GM18498 (cell line): ENCODE measurements at regions not wholly inside any gene's neighbourhood (a gene's known extent, or its start where the extent isn't known, plus 50 kb on each side); places are given as distances from the start of the nearest gene placed in this dataset.

Experiments used
- ATAC-seq: cut with Tn5 transposase; IDR thresholded peaks from one replicate; pipeline ENCODE4 v1.9.1; 2021; ENCODE audit warnings: mild to moderate bottlenecking, moderate library complexity; ENCODE audit not compliant: unreplicated experiment

GRCh38 chr4:176843710-176844109, 51.0 kb upstream of the VEGFC start:
- no peak for ATAC-seq

DNA sequence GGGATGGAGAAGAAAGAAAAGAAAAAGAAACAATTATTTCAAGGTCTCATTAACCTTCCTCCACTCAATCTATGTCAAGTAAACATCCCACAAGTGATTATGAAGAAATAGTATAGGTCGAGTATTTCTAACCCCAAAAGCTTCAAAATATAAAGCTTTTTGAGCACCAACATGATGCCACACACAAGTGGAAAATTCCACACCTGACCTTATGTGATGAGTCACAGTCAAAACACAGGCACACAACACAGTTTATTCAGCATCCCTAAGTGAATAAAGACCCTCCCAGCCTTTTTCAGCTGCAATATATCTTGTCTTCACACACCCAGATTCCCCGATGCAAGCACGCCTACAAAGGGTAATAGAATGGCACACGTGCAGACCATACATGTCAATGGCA, 51.7 kb upstream of the VEGFC start:
- no peak for ATAC-seq

- ATAC-seq = no peak
Observed at GRCh38 chr4:176845636-176846035, 52.9 kb upstream of the VEGFC start.

DNA sequence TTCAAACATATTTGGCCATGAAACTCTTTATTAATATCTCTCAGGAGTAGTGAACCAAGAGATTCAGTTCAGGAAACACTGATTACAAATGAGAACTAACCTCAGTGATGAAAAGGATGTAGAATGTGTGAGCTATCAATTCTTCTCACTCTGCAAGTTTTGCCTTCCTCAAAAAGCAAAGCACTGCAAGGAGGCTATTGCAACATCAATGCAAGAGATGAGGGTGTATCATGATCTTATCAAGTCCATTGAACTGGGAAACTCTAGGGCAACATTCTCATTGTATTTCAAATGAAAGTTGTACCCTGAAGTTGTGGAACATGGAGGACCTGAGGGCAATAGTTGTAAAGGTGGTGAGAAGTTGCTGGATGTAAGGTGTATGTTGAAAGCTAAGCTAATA, 56.4 kb upstream of the VEGFC start:
- no peak for ATAC-seq

GRCh38 chr4:176850436-176850835, 57.7 kb upstream of the VEGFC start:
- ATAC-seq = no peak

DNA sequence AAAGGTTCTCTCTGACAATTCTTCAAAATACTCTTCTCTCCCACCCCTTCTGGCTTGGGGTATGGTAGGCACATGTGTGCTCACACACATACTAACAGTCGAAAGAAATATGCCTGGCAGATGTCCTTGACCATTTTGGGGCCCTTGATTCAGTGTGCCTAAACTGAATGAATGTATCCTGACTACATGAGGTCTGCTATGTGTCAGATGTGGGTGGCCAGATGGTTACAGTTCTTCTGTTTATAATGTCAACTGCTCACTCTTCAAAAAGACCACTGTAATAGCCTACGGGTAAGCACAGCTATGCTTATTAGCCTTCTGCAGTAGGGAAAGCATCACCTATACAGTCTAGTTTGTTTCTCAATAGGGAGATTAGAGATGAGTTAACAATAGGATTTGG, 63.7 kb upstream of the VEGFC start:
- ATAC-seq = no peak

DNA sequence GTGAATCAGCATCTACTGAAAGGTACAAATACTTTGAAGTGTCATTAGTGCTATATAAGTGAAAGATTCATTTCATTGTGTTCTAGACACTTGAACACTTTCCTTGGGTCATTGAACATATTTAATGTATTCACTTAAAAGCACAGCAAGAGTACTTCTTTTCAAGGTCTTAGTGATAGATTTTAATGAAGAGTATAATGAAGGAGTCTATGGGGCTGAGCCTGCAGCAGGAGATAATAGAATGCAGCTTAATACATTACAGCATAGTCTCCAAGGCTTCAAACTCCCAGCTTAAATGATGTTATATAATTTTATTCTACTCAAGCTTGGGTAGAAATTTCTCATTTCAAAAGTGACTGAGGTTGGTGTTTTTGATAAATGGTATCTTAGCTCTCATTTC, 66.1 kb upstream of the VEGFC start:
- no peak for ATAC-seq

DNA sequence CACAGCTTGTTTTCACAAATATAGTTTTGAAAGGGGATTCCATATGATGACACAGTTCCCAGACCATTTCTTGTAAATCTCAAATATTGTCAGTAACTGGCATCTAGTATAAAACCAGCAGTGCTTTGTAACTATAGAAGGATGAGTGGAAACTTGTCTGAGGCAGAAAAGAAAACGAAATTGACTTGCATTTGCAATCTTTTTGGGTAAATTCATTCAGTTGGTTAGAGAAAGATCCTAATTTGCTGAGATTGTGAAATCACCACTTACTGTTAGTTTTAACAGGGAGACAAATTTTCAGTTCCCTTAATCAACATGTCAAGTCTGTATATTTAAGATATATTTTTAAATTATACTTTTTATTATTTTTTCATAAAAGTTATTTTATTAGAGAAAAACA, 71.5 kb upstream of the VEGFC start:
- ATAC-seq = no peak

DNA sequence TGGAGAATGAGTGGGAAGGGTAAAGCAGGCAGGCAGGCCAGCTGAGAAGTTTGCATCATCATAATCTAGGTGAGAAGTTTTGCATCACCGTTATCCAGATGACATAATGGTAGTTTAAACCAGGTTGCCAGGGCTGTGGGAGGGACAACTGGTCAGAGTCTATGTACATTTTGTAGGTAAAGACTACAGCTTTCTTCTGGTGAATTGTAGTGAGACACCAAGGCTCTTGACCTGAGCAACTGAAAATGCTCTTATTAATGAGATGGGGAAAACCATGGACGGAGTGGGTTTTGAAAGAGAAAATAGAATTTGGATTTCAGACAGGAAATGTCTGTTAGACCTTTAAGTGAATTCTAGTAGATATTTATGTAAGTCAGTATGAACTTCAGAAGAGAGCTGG, 76.0 kb upstream of the VEGFC start:
- no peak for ATAC-seq

DNA sequence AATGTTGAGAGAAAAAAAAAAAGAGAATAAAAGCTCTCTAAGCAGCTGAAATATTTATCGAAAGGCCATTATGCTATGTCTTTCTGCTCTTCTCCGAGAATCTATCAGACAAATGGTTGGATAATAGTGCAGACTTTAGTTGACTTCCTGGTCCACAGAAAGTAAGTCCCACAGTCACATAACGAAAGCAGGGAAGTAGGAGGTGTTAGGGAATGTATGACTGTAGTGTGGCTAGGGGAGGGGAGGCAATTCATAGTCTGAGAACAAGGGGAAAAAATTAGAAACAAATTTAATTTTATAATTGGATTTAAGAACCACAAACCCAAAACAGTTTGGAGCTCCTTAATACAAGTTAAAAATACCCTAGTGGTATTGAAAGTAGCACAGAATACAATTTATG, 79.7 kb upstream of the VEGFC start:
- no peak for ATAC-seq

DNA sequence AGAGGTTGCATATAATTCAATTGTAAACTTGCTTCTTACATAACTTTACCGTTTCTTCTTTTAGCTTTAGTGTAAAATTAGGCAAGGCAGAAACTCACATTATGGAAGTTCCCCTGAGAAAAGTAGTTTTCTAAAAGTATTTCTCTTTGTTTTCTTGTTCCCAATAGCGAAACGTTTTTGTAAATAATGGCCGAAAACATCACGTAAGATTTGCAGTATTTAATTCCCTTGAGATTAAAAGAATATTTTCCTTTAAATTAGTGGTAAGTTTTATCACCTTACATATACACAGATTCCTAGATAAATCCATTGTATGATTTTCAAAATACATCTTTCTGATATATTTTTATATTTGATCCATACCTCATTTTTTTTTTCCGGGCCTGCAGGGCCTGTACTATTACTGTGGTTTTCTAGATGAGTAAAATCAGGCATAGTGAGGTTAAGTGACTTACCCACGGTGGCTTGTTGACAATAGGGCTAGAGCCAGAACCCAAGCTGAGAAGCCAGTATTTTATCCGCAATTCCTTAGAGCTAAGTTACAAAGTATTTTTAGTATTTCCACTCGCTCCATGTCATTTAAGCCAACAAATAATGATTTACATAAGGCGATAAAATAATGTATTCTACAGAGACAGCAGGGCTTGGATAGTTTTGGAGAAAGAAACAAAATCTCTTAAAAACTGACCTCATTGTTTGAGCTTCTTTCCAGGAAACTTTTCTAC, 82.2 kb upstream of the VEGFC start:
- ATAC-seq = no peak

DNA sequence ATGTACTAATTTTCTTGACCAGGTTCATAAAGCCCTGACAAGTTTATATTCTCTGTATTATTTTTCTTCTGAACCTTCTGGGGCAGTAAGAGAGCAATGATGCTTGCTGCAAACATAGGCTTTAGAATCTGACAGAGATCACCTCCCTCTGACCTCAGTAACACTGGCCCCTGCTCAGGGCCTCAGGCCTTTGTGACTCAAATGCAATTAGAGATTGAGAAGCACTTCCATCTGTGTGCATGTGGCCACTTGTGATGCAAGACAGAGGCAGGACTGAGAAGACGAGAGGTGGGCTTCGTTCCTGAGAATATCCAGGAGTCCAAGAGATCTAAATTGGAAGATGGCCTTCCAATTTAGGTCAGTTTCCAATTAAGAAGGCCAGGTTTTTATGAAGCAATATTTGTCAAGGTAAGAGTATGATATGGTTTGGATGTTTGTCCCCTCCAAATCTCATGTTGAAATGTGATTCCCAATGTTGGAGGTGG, 82.8 kb upstream of the VEGFC start:
- ATAC-seq = no peak

DNA sequence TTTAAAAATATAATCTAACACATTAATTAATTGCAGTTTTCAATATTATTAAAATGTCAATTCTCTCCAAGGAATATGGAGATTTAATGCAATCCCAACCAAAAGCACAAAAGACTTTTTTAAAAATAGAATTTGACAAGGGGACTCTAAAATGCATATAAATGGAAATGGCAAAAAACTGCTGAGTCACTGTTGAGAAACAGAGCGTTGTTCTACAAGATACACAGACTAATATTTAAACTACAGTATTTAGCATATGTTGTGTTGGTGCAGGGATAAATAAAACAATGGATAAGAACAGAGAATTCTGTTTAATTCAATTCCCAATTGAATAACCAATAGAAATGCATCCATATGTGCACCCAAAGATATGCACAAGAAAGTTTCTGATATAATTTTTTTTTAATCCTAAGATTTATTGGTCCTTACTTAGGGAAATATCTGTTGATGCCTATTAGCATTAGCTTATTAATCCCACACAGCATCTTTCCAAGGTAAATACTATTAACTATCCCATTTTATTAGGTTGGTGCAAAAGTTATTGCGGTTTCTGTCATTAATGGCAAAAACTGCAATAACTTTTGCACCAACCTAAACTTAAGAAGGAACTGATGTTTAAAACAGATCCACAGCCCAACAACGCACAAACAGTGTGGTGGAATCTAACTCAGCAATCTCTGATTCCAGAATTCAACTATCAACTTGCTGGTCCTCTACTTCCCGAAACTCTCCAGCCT, 86.8 kb upstream of the VEGFC start:
- ATAC-seq = no peak

- ATAC-seq = no peak
Observed at GRCh38 chr4:176882206-176882605, 89.5 kb upstream of the VEGFC start.

DNA sequence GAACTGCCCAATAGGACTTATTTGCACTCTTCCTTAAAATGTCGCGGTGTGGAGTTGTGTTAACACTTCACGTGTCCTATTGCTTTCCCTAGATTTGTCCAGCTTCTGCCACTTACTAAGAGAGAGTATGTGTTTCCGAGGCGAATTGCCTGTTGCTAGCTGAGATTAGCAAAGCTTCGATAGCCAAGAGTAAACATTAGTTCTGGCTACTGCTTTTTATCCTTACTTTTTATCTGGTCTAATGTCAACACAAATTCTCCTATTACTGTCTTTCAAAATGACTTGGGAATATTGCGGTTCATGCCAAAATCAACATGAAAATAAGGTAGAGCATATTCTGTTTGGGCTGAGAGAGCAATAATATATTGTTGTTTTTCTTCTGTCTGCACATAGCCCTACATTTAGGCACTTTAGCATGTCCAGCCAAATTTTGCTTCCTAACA, 90.4 kb upstream of the VEGFC start:
- no peak for ATAC-seq

DNA sequence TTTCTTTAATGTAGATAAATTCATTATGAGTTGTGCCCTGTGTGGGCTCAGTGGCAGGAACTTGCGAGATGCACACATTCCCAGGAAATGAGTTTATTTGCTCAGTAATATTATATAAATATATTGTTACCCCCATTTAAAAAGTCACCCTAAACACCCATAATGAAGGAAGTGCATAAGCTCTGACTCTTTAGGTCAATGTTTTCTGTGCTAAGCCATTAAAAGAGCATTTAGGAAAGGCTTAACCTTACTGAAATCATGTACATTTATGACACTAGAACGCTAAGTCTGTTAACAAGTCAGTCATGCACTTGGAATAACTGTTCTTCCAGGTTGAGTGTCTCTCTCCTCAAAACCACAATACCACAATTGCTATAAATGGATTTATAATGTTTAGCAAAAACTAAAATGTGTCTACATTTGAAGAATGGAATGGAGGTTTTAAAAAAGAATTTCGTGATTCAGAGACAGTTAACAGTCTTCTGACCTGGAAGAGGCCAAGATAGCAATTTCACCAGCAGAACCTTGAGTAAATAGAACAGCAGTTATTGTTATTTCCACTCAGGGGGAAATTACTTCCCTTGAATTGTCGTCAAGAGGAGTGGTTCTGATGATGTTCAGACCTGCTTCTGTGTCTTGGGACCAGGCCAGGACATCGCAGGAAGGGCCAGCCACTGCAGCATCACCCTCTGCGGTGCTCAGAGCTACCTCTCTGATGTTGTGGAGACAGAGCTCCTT, 91.1 kb upstream of the VEGFC start:
- ATAC-seq = no peak

DNA sequence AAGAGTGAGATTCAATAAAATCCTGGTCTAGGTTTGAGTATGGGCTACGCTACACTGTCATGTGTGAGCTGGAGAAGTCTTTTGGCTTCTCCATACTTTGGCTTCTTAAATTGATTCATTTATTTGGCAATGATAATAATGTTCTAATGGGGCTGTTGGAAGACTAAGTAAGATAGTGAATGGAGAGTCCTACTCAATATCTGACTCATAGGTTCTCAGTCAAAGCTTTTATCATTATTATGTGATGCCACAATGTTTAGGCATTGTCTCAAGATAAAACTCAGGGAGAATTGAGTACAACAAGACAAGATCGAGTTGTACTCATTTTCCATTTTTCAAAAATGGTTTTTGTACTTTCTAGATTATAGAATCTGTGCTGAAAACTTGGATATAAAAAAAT, 92.5 kb upstream of the VEGFC start:
- ATAC-seq = no peak

- no peak for ATAC-seq
Observed at GRCh38 chr4:176886135-176886534, 93.4 kb upstream of the VEGFC start.

DNA sequence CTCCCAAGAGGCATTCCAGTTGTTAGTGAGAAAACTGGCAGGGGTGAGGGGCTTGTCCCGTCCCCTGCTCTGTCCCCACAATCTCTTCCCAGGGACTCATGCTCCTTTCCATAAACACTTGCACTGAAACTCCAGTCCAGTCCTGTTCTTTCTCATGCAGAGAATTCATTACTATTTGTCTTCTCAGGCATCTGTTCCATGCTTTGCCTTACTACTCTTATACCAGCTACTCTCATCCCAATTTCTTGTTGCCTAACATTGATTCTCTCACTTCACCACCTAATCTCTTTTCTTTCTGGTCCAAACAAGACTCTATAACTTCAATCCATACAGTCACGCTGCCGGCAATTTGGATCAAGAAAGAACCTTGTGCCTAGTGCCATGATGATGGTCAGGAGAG, 97.1 kb upstream of the VEGFC start:
- ATAC-seq = no peak

GRCh38 chr4:176894498-176894897, 101.8 kb upstream of the VEGFC start:
- no peak for ATAC-seq

- no peak for ATAC-seq
Observed at GRCh38 chr4:176896211-176896610, 103.5 kb upstream of the VEGFC start.

DNA sequence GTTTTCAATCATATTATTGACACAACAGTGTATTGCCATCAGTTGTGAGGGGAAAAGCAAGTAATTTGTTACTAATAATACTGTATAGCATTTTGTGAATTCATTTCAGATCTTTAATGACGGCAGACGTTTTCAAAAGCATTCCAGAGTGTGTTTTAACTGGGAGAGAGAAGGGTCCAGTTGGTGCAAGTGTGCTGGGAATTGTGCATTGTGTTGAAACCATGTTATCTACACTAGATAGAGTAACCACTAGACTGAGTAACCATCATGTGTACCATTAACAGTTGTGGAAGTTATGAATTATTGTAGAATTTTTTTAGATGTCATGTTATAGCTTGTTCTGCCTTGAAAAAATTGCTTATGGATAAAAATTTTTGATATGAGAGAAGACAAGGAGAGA, 104.5 kb upstream of the VEGFC start:
- no peak for ATAC-seq
